Inferior parietal cortex (tissue), 1 donor: ENCODE measurements at regions not wholly inside any gene's neighbourhood (a gene's known extent, or its start where the extent isn't known, plus 50 kb on each side); places are given as distances from the start of the nearest gene placed in this dataset.

Experiments
- DNase-seq: peaks from one replicate; pipeline ENCODE4 v3.0.0-alpha.2; 2016; ENCODE audit errors: extremely low spot score

GRCh38 chr2:217246108-217246507 is 386.2 kb upstream of the TNP1 start:
- DNase-seq, result no peak

GRCh38 chr2:217244815-217245214 is 385.0 kb upstream of the TNP1 start:
- no peak for DNase-seq

- DNase-seq, result no peak
Observed at GRCh38 chr2:217242947-217243346, 383.1 kb upstream of the TNP1 start.

DNA sequence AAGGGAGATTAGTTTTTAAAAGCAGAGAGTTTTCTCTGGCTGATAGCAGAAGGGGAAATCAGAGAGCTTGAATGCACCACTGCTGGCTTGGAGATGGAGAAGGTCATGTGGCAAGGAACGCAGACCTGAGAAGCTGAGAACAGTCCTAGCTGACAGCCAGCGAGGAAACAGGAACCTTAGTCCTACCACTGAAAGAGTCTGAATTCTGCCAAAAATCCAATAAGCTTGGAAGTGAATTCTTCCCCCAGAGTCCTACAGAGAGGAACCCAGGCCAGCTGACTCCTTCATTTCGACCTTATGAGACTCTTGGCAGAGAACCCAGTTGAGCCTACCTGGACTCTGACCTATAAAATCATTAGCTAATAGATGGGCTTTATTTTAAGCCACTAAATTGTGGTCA is 371.9 kb upstream of the TNP1 start:
- no peak for DNase-seq

GRCh38 chr2:217231212-217231611 is 371.3 kb upstream of the TNP1 start:
- DNase-seq, result no peak

- DNase-seq, result no peak
Observed at GRCh38 chr2:217228732-217229131, 368.9 kb upstream of the TNP1 start.

DNA sequence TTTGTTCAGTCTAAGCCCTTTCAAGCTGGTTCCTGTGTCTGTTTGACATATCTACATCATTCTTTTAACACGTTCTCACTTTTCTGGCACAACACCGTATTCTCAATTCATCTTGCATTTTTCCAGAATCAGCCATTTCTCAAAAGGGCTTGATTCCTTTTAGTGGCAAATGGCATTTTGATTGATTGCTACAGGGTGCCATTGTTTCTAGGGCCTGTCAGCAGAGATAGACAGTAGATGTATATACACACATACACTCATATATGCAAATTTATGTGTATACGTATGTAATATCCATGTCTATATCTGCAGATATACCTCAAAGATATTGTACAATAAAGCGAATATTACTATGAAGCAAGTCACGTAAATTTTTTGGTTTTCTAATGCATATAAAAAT is 367.9 kb upstream of the TNP1 start:
- DNase-seq, result no peak

GRCh38 chr2:217225596-217225995 is 365.7 kb upstream of the TNP1 start:
- DNase-seq, result no peak

- DNase-seq, result no peak
Observed at GRCh38 chr2:217223222-217223930, 363.5 kb upstream of the TNP1 start.

GRCh38 chr2:217222309-217222910 is 362.5 kb upstream of the TNP1 start:
- DNase-seq, result no peak

GRCh38 chr2:217220228-217221013 is 360.6 kb upstream of the TNP1 start:
- no peak for DNase-seq

DNA sequence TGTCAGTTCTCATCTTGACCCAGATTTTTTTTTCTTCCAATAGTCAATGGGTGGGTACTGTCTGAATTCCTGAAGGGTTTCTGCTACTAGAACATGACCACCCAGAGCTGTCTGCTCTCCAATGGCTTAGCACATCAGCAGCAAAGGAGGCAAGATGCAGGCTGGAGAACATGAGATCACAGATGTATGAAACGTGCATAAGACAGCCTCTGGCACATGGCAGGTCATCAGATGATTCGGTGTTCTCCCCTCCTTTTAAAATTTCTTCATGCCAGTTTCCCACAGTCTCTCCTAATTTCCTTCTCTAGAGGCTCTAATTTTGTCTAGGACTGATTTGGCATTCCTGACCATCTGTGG is 359.3 kb upstream of the TNP1 start:
- DNase-seq, result no peak

- DNase-seq, result no peak
Observed at GRCh38 chr2:217218269-217219163, 358.7 kb upstream of the TNP1 start.

DNA sequence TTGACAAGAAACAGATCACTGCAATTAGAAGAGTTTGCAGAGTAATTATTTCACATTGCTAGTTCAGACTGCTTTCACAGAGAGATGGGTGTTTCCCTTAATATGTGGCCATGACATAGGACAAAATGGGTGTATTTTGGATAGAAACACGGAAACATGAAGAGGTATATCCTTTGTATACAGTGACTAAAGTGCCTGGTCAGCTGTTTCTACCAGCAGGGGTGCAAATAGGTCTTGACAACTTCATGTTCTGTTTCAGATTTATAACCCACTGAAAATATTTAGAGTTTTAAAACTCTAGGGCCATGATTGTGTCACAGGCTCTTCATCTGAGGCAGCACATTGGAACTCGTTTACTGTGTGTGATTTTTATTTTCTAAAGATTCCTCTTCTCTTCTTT is 357.1 kb upstream of the TNP1 start:
- DNase-seq, result no peak

DNA sequence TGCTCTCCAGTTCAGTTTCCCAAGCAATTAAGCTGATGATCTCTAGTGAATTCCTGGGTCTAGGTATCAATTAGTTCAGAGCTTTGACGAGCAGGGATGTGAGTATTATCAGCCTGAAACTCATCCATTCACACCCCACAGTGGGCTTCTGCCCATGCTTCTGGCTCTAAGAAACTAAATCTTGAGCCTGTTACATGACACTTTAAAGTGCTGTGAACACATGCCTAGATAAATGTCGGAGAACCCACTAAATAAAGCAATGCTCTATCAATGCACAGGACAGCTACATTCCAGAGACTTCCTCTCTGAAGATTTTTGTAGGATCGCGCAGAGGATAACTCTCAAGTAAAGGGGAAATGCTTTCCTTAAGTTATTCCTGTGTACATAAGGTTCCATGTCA is 356.5 kb upstream of the TNP1 start:
- DNase-seq, result no peak

GRCh38 chr2:217215877-217216276 is 356.0 kb upstream of the TNP1 start:
- DNase-seq, result no peak

GRCh38 chr2:217208867-217209266 is 349.0 kb upstream of the TNP1 start:
- DNase-seq, result no peak

DNA sequence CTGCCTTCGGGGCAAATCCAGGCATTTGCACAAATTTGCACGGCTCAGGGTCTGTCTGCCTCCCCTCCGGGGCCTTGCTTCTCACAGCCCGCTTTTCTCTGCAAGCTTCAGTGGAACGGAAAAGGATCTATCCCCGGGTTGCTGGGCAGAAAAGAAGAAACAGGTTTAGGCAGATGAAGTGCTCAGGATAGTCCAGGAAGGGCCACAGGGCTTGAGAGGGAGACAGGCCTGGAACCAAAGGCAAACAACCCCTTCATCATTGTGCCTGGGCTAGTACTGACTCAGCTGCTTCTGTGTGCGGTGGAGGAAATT is 347.8 kb upstream of the TNP1 start:
- DNase-seq, result no peak

DNA sequence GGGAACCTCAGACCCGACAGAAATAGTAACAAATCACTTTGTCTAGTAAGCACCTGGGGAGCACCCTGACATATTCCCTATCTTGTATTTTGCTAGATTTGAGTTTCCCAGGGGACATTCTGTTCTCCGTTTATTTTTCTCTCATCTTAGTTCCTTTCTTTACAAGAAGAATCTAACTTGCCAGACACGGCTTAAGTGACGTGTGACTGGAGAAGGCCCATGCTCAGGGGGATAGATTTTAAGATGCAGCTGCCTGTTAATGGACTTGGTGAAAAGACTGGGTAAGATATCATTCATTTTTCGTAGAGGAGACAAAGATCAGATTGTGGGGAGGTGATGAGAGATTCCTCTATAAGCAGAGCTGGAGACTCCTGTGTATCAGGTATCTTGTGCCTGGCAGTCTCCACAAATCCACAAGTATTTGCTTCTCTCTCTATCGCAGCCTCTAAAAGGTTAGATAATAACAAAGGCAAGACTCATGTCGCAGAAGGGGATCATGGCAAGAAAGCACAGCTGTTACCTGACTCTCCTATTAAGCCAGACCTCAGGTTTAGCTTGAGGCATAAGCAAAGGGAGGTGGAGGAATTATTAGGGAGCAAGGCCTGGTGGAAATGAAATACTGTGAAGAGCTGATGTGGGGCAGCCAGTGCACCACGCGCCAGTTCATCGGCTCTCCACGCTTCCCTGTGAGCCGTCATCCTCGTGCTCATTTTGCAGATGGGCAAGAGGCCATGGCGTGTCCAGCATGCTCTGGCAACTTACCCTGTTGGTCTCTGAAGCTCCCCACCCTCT is 347.2 kb upstream of the TNP1 start:
- DNase-seq, result no peak

DNA sequence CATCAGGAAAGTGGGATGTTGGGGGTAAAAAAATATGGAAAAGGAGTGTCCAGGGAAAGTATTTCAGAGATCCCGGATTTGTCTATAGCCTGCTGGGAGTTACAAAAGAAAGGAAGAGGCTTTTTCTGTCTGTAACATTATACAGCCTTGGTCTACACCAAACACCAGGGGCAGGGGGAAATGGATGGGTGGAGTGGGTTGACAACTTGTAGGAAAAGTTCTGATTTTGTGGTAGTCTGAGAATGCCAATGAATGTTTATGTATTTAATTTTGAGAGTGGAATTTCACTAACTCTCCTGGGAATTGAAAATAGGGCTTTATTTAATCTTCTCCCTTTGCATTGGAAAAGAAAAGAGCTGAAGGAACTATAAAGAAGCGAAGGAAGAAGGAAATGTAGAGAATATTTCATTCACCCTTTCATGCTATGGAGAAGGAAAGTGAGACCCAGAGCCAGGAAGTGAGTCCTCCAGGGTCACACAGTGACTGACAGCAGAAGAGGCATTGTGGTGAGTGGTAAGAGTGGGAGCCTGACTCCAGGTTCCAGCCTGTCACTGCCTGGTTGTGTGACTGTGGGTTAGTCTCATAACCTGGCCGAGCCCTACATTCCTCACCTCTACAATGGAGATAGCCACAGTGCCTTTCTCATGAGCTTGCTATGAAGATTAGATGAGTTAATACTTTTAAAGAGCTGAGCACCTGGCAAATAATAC is 346.3 kb upstream of the TNP1 start:
- DNase-seq, result no peak

GRCh38 chr2:217204358-217204757 is 344.5 kb upstream of the TNP1 start:
- no peak for DNase-seq
